Lung (tissue), 11 donors: ENCODE measurements at regions not wholly inside any gene's neighbourhood (a gene's known extent, or its start where the extent isn't known, plus 50 kb on each side); places are given as distances from the start of the nearest gene placed in this dataset.

Source experiments
- ATAC-seq: fragments of 200-7000 bp; cut with Tn5 transposase; one replicate; pipeline ENCODE4 v1.9.1; 2020; ENCODE audit warnings: moderate number of reproducible peaks; ENCODE audit not compliant: insufficient read depth, low FRiP score
- DNase-seq, 3 donors: peaks; one replicate each; pipeline ENCODE4 v3.0.0-alpha.2; 2013 to 2017
- H3K27ac ChIP-seq, 2 donors: one replicate each; pipeline ENCODE4 v1.5.1; 2013; ENCODE audit warnings: mild to moderate bottlenecking in 2 of 2, moderate library complexity in 2 of 2, control low read depth in 1 of 2, inconsistent platforms in 1 of 2, low read depth in 1 of 2, low read length in 1 of 2
- H3K27me3 ChIP-seq, 3 donors: one replicate each; pipeline ENCODE4 v1.5.1; 2013; ENCODE audit warnings: low read length in 2 of 3; ENCODE audit not compliant: control insufficient read depth in 3 of 3, insufficient read depth in 3 of 3
- H3K36me3 ChIP-seq, 4 donors: one replicate each; pipeline ENCODE4 v1.5.1; 2013; ENCODE audit warnings: low read length in 4 of 4, mild to moderate bottlenecking in 1 of 4, moderate library complexity in 1 of 4; ENCODE audit not compliant: control insufficient read depth in 4 of 4, insufficient read depth in 4 of 4
- H3K4me1 ChIP-seq, 5 donors: one replicate each; pipeline ENCODE4 v1.5.1; 2013; ENCODE audit warnings: low read length in 5 of 5, mild to moderate bottlenecking in 2 of 5, moderate library complexity in 1 of 5; ENCODE audit not compliant: control insufficient read depth in 5 of 5, insufficient read depth in 5 of 5
- H3K4me3 ChIP-seq: one replicate; pipeline ENCODE4 v1.5.1; 2013; ENCODE audit warnings: mild to moderate bottlenecking, control low read depth, moderate library complexity
- H3K9ac ChIP-seq, 2 donors: one replicate each; pipeline ENCODE4 v1.5.1; 2013; ENCODE audit warnings: low read length in 2 of 2, control low read depth in 1 of 2; ENCODE audit not compliant: insufficient read depth in 1 of 2
- H3K9me3 ChIP-seq, 4 donors: one replicate each; pipeline ENCODE4 v1.5.1; 2013; ENCODE audit warnings: low read length in 3 of 4, mild to moderate bottlenecking in 1 of 4, moderate library complexity in 1 of 4; ENCODE audit not compliant: control insufficient read depth in 4 of 4, insufficient read depth in 3 of 4
- CTCF ChIP-seq: IDR thresholded peaks from 2 replicates; pipeline ENCODE4 v1.5.1; 2012; ENCODE audit warnings: mild to moderate bottlenecking; ENCODE audit errors: control extremely low read depth, extremely low read depth
- WGBS, 2 donors: extraction: QIAGEN DNeasy Blood & Tissue Kit; methylation state at CpG; one replicate each; pipeline ENCODE4 v1.1.7; 2013; 5-methylcytosine and 5-hydroxymethylcytosine counted together
- donor health status: control.
- donor health status: control.
- donor health status: Bipolar disorder and iron deficiency.
- donor health status: healthy.
- donor health status: DM: yes; HTN: yes; CAD: no.

GRCh38 chr5:108636135-108636853 is 111.4 kb upstream of the FER start:
- 85 to 91% methylated on average over 3 of the region's 3 CpGs for WGBS, 2 donors
- no peaks in the 10 kb centered on the region for H3K4me1 ChIP-seq
- no peak overlapping the region for H3K27ac ChIP-seq
- ATAC-seq = no peak
- no peaks in the 10 kb centered on the region for H3K27me3 ChIP-seq
- no peak for DNase-seq
- H3K9me3 ChIP-seq = no peaks in the 10 kb centered on the region
- no peak overlapping the region for H3K9ac ChIP-seq
- no peak for TF ChIP-seq CTCF
- H3K36me3 ChIP-seq = no peaks in the 10 kb centered on the region
- H3K4me3 ChIP-seq = no peak overlapping the region

GRCh38 chr5:108634617-108635288 is 112.9 kb upstream of the FER start:
- H3K27me3 ChIP-seq = no peaks in the 10 kb centered on the region
- TF ChIP-seq CTCF = no peak
- DNase-seq = no peak
- no peak overlapping the region for H3K9ac ChIP-seq
- no peaks in the 10 kb centered on the region for H3K4me1 ChIP-seq
- 67 to 82% methylated on average over 1 of the region's 1 CpG for WGBS, 2 donors
- H3K9me3 ChIP-seq = no peaks in the 10 kb centered on the region
- no peak overlapping the region for H3K4me3 ChIP-seq
- no peak overlapping the region for H3K27ac ChIP-seq
- no peak for ATAC-seq
- H3K36me3 ChIP-seq = no peaks in the 10 kb centered on the region

- DNase-seq (peak in 2 of 3 donors; percentile 38 to 55), ATAC-seq (no peak)
- Histone ChIP-seq H3K27me3 (no peaks in the 10 kb centered on the region), H3K27ac (no peak overlapping the region), H3K9me3 (no peaks in the 10 kb centered on the region), H3K9ac (no peak overlapping the region), H3K4me3 (no peak overlapping the region), H3K4me1 (no peaks in the 10 kb centered on the region), H3K36me3 (no peaks in the 10 kb centered on the region)
- TF ChIP-seq CTCF = no peak
Observed at GRCh38 chr5:108634010-108634616, 113.6 kb upstream of the FER start.
